ENCODE measurements at regions not wholly inside any gene's neighbourhood (a gene's known extent, or its start where the extent isn't known, plus 50 kb on each side); places are given as distances from the start of the nearest gene placed in this dataset.

DNA sequence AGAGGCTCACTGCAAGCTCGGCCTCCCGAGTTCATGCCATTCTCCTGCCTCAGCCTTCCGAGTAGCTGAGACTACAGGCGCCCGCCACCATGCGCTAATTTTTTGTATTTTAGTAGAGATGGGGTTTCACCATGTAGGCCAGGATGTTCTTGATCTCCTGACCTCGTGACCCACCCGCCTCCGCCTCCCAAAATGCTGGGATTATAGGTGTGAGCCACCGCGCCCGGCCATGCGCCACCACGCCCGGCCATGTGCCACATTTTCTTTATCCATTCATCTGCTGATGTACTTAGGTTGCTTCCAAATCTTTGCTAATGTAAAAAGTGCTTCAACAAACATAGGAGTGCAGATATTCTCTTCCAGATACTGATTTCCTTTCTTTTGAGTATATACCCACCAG, 408.6 kb downstream of the CAAP1 start:
- no peak for DNase-seq

DNA sequence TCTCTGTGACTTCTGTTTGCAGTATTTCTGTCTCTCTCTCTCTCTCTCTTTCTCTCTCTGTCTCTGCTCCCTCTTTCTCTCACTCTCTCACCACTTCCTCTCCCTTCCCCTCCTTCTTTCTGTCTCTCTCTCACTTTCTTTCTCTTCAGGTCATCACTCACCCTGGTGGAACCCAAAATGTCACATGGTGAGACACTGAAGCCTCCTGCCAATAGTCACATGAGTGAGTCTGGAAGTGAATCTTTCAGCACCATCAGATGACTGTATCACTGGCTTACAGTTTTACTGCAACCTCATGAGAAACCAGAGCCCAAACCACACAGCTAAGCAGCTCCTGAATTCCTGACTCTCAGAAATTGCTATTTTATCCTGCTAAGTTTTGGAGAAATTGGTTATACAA, 414.6 kb downstream of the CAAP1 start:
- DNase-seq, result no peak

DNA sequence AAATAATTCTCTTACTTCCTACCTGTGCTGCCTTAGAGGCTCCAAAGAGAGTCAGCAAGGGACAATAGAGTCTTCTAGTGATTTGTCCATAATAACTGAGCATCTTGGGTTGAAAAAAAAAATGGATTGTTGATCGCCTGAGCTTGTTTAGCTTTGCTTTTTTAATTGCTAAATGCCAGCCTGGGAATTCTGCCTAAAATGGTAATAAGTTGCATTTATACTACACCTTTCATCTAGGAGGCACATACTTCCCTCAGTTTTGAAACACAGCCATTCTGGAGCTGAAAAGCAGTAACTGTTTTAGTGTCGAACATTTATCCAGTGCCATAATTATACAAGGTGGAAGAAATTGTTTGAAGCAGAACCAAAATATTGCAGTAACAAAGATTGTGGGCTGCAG, 421.3 kb downstream of the CAAP1 start:
- DNase-seq, result no peak

DNA sequence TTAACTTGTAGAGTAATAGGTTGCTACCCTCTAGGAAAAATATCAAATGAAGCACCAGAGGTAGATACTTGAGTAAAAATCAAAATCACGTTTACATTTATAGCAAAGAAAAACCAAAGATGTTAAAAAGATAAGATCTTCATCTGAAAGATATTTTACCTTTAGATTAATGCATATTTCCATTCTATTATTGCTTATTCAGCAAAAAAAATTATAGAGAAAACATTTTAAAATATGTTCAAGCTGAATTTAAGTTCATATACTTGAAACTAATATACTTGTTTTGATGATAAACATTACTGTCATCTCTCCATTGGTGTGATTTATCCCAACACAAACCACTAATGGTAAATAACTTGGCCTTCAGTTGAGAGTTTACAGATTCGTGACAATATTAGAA, 422.3 kb downstream of the CAAP1 start:
- no peak for DNase-seq

DNA sequence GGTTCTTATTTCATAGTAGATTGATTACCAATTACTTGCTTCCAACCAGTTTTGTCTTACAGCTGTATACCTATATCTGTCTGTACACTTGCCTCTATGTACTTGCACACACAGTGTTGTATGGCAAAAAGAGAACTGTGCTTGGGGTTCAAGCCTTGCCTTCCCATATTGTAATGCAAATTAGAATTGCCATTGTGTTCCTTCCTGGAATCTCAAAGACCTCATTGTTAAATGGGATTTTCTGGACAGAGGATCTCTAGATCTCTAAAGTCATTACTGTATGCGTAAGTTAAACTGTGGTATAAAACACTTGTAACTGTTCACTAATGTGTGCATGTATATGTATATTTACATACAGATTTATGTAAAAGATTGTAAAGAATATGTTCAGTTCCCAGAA, 428.8 kb downstream of the CAAP1 start:
- DNase-seq, result no peak

DNA sequence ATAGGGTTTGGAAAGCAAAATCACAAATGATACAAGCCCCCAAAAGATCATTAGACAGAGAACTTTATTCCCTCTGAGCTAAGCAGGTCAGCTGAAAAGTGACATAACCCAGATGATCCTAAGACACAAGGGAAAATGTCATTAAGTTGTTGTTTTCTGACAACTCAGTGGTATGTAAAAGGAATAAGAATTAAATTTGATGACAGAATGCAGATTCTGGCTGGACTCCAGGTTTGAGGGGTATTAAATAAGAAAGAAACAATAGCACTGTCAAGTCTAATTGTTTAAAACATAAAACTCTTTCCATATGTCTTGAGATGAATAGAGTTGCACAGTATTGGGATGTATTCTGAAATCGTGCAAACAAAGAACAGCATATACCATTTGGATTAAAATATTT, 429.9 kb downstream of the CAAP1 start:
- DNase-seq, result no peak

DNA sequence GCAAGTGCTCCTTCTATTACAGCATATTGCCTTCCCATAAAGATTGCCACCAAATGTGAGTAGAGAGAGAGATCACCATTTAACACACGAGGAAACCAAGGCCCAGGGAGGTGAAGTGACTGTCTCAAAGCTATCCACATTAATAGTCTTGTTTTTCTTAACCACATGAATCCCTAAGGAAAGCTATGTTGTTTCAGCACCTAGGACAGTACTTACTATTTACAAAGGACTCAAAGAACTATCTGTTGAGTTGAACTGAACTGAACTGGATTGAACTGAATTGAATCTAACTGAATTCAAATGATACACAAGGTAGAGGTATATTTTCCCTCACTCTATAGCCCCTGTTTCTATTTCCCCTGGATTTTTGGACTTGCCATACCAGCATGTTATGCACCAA, 430.4 kb downstream of the CAAP1 start:
- DNase-seq, result no peak

DNA sequence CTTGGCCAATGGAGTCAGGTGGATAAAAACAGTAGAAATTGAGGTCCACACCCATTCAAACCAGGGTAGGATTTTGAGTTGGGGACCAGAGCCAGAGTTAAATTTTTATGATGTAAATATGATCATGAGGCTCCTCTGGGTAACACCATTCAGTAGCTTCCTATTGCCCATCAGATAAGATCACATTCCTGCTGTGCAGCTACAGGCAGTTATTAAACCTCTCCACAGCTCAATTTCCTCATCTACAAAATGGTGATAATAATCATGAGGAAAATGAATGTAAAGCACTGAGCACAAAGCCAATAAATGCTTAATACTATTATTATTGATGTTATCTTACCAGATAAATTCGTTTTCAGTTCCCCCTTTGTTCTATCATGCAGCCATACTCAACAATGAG, 432.0 kb downstream of the CAAP1 start:
- DNase-seq, result no peak

DNA sequence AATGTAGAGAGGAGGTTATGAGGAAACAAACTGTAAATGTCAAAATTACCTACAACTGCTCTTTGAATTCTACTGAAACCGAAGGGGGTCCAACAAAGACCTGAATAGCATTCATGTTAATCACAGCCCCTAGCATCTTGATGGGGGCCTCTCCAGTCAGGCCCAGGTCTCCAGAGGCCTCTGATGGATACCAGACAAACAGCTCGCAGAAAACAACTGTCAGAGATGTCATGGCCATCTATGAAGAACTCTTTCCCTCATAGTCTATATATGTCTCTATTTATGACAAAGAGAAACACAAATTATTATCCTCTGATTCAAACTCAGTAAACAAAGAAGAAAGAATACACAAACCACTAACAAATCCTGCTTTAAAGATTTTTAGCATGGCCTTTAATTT, 432.6 kb downstream of the CAAP1 start:
- DNase-seq, result no peak

DNA sequence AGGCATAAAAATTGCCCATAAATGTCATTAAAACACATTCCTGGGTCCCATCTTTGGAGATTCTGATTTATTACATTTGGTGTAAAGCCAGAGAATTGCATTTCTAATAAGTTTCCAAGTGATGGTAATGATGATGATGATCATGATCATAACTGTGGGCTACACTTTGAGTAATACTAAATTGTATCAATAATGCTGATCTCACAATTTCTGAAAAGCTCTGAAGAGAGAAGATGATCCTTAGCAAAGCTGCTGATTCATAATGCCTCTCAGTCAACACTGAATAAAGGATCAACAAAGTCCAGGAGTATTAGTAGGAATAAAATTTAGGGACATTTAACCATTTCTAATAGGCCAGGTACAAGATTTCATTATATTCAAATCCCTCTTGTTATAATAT, 434.5 kb downstream of the CAAP1 start:
- no peak for DNase-seq

DNA sequence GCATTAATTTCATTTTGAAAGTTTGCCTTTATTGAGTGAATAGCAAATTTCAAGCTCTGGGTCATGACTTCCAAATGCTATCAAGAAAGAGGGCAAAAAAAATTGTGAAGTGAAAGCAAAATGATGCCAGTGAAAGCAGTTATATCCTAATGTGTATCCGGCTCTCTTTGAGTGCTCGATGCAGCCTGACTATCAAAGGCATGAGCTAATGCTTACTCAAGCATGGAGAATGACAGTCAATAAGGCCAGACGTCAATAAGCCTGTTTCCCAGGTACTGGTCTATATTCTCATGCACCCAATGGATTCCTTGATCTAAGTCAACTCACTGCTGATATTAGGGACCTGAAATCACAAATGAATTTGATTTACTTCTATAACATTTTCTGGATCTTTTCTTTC, 435.5 kb downstream of the CAAP1 start:
- DNase-seq, result no peak

DNA sequence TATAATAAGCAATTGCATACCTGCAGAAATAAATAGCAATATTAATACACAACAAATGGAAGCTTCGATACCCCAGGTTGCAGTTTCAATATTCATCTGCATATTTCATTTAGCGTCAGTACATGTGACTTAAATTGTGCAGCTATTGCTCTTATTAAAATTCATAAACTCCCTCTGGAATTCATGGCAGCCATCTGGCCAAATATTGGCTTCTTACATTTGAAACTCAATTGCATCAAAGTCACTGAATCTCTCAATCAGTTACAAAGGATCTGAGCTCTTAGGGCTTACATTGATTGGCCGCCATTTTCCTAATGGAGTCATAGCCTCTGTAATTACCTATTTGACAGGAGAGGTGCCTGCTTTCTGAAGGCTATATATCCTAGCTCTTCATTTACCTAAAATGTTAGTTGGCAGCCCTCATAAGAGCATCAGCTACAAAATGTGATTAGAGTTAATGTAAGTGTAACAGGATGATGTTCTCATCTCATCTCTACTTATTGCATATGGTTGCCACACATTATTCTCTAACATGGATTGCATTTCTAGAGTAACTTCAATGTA, 453.5 kb downstream of the CAAP1 start:
- no peak for DNase-seq

DNA sequence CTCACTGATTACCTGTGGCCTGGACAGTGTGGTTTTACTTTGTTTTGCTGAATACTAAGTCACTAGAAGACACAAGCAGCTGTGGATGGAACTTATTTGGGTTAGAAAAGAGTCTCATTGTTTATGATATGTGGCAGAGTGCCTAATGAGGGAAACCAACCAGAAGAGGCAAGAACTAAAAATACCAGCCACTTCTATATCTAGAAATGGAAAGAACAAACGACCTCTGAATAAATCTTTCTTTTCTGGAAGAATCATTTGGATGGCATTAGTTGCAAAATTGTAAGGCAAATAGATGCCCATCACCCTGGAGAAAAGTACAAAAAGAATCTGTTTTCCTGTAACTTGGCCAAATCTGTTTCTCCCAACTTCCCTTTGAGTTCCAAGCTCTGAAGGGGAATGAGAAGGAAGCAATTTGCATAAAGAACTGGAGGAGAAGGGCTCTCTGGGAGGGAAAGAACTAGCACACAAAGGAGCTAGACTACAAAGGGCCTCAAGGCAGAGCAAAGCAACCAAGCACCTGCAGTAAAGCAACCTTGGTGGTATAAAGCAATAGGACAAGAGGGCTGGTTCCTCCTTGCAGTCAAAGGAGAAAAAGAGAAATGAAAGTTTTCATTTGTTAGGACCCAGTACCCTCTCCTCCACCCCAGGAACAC, 455.4 kb downstream of the CAAP1 start:
- no peak for DNase-seq

DNA sequence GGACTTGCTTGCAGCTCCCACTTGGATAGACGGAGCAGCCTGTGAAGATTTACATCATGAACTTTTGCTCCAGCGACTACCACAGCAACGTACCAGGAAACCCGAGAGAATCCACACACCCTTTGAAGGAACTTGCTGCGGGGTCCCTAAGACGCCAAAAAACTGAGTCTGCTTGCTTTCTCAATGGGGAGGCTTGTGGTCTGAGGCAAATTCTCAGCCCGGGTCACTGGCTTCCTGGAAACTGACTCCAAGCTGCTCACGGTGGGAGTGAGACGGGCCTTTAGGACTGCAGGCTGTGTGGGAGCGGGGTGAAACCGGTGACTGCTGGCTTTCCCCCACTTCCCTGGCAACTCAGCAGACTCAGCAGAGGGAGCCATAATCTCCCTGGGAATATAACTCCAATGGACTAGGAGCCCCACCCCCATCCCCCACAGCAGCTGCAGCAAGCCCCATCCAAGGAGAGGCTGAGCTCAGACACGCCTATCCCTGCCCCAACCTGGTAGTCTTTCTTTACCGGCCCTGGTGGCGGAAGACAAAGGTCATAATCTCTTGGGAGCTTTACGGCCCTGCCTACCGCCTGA, 466.0 kb downstream of the CAAP1 start:
- no peak for DNase-seq

DNA sequence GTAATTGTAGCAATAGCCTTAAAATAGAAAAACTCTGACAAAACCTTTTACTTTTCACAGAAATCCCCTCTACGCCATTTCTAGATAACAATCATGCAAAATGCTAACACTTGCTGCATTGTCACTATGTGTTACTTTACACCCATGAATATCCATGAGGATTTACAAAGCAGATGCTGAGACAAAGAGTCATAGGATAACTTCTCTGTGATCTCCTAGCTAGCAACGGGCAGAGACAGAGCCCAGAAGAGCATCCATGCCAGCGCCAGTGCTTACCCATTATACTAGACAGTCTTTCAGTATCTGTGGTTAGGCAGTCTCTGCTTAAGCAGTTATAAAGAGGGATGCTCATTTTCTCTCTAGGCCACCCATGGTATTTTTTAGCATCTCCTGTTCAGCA, 474.1 kb downstream of the CAAP1 start:
- DNase-seq, result no peak

DNA sequence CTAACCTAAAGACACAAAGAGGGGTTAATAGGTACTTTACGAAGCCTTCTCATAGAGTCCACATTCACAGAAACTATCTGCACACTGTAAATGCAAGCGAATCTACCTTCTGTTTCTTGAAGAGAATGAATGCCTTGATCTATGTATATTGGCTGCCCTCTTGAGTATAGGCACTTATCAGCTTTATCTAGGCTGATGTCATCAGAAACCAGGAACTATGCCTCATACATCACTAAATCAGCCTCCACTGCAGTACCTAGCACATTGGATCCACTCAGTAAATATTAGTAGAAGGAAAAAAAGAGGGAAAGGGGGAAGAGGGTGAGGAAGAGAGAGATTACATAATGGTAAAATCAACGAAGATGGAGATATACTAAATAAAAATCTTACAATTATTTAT, 477.1 kb downstream of the CAAP1 start:
- DNase-seq, result no peak

DNA sequence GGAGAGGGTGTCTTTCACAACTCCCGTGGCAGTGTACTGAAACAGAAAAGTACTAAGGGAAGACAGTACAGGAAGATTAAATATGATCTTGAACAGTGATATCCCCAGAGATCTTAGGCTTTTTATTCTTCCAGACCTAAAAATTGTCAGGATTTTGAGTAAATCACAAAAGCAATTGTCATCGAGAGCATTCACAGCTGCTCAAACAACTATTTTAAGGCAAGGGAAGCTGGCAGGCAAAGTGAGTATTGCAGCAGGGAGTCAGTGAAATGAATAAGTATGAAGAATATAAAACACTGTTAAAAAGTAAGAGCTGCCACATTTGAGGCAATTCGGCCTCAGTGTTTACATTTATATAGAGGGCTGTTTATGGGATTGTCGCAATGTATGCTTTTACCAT, 479.0 kb downstream of the CAAP1 start:
- no peak for DNase-seq

DNA sequence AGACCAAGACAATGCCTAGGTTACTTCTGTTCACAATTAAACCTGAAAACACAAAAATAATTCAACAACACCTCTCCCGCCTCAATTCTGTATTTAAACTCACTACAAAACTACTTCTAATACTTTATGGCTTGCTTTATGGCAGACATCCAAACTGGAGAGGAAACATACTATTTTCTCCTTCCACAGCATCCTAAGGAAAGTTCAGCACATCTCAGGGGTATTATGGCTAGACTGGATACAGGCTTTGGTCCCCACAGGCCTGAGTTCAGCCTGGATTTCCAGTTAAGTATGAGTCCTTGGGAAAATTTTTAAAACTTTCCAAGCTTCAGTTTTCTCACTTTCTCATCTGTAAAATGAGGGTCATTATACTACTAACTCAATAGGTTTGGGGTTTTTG, 480.2 kb downstream of the CAAP1 start:
- no peak for DNase-seq

DNA sequence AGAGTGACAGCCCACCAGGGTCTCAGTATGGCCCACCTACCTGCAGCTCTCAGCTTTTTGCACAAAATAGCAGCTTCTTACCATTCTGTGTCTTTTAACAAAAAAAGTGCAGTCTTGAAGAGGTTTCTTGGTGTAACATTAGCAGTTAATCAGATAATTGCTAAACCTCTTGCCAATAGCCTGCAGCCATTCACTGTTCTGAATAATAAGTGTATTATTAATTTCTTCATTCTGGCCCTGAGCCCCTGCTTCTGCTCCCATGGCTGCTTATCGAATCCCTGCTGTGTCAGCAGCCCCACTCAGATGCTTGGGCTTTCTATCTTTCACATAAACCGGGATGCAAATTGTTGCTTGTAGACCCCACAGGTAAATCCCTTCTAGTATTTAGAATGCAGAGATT, 485.9 kb downstream of the CAAP1 start:
- DNase-seq, result no peak

DNA sequence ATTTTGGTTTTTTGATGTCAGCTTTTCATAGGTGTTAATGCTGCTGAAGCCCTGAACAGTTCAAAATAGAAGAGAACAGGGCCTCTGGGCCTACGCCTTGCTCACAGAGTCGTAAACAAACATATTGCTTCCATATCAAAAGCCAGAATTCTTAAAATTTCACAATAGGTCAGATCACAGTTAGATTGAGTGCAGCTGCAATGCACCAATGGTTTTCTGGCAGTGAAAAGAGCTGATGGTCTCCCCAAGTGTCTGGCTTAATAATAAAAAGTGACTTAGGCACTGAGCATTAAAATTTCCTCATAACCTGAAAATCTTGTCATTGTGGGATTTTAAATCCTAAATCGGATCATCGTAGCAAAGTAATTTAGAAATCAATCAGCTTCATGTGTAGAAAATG, 493.0 kb downstream of the CAAP1 start:
- no peak for DNase-seq

DNA sequence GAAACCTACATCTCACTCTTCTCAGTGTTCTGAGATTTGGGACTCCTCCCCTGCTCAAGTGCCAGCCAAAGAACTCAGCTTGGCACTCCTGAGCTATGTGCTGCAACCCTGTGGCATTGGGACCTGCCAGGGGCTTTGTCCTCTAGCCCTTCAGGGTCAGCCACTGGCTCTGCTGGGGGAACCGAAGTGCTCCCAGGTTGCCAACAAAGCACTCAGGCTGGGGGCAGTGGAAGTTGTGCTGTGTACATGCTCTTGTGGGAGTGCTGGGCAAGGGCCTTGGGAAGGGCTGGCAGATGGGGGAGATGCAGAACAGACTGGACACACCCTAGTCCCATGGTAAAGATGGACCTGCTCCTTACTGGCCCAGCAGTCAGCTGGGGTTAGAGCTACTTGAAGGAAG, 498.6 kb downstream of the CAAP1 start:
- DNase-seq, result no peak

DNA sequence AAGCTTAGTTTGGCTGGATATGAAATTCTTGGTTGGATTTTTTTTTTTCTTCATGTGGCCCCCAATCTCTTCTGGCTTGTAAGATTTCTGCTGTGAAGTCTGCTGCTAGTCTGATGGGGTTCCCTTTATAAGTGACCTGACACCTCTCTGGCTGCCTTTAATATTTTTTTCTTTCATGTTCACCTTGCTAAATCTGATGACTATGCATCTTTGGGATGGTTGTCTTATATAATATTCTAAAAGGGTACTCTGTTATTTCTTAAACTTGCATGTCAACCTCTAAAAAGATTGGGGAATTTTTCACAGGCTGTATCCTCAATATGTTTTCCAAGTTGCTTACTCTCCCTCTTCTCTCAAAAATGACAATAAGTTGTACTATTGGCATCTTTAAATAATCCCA, 500.0 kb downstream of the CAAP1 start:
- no peak for DNase-seq

DNA sequence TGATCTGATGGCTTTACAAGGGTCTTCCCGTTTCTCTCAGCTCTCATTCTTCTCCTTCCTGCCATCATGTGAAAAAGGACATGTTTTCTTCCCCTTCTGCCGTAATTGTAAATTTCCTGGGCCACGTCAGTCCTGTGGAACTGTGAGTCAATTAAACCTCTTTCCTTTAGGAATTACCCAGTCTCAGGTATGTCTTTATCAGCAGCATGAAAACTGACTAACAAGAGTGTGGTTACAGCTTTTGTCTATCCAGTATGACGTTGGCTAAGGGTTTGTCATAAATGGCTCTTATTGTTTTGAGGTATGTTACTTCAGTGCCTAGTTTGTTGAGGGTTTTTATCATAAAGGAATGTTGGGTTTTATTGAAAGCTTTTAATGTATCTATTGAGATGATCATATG, 501.6 kb downstream of the CAAP1 start:
- no peak for DNase-seq

DNA sequence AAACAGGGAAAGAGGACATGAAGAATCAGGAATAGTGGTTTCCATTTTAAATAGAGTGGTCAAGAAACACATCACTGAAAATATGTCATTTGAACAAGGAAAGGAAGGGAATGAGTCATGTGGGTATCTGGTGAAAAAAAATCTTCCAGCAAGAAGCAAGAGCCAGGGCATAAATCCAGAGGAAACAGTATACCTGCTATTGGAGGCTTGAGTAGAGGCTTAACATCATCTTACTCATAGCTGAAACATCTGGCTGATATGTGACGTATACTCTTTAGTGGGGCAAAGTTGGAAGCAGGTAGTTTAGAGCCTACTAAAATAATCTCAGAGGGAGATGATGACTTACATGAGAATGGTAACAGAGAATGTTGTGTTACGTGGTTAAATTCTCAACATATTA, 517.2 kb downstream of the CAAP1 start:
- no peak for DNase-seq

DNA sequence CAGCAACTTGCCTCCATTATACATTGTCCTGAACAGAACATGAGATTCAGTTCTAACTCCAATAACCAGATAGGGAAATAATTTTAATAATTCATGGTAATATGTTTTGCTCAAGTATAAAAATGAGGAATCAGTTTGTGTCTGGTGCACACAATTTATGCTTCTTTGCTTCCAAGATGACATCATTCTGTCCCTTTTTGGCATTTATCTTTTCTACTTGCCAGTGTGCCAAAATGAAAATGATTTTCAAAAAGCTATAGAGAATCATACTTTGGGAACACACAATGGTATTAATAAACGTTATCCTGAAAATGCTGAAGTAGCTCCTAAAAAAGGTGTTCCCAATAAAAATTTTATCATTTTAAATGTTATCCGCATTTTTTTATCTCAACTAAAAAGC, 519.0 kb downstream of the CAAP1 start:
- no peak for DNase-seq

Data from CD4-positive, alpha-beta T cell treated with Interleukin-1 beta for 1 hour (primary cell).